ENCODE measurements at regions not wholly inside any gene's neighbourhood (a gene's known extent, or its start where the extent isn't known, plus 50 kb on each side); places are given as distances from the start of the nearest gene placed in this dataset.
A peak's percentile ranks its signal among the peaks of the same experiment; 100 is the strongest.

DNA sequence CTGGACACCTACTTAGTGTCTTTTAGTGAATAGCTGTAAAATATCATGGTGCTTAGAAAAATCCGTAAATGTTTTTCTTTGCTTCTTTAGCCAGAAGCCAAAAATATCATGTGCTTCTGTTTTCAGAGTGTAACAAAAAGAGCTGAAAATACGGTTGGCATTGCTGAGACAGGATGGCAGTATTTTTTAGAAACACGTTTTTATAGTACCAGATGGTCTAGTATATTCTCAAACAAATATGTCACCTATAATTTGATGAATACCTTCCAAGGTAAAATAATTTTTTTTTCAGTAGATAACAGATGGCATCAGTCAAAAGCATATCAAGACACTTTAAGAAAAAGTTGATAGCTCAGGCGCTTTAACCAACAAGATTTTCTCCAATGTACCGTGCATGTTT, 326.6 kb downstream of the PHF14 start:
- Histone ChIP-seq H3K4me1 (ENCODE audit: low read length) (peaks cover 9% of the 10 kb centered on the region; the same call in 1 of the 2 replicates), H3K27me3 (replicated peaks; ENCODE audit: insufficient read depth, low read length) (no peaks in the 10 kb centered on the region), H3K79me2 (ENCODE audit: low read length) (no peaks in the 10 kb centered on the region), H3K4me3 (ENCODE audit: low read length) (no peak overlapping the region), H3K9me2 (replicated peaks; ENCODE audit: insufficient read depth, low read length) (no peaks in the 10 kb centered on the region), H3K9ac (ENCODE audit: low read length) (no peak overlapping the region), H3K4me2 (ENCODE audit: low read depth, low read length) (peak overlapping the region; percentile 14; the same call in 1 of the 2 replicates), H3K9me3 (replicated peaks; ENCODE audit: insufficient read depth, low read length) (no peaks in the 10 kb centered on the region), H3K36me3 (replicated peaks; ENCODE audit: insufficient read depth, low read length) (no peaks in the 10 kb centered on the region), H3K27ac (ENCODE audit: low read length) (peak overlapping the region; percentile 13; the same call in 1 of the 2 replicates), H4K20me1 (ENCODE audit: insufficient read depth, low read length) (no peaks in the 10 kb centered on the region), H3F3A (ENCODE audit: insufficient read depth, low read length) (no peaks in the 10 kb centered on the region; the same call in 1 of the 2 replicates), H2AFZ (ENCODE audit: low read length) (no peak overlapping the region)
- no peak for TF ChIP-seq EZH2 (optimal IDR thresholded peaks at IDR 0.05; ENCODE audit: low read depth, low read length)
- TF ChIP-seq, protein P1, sequence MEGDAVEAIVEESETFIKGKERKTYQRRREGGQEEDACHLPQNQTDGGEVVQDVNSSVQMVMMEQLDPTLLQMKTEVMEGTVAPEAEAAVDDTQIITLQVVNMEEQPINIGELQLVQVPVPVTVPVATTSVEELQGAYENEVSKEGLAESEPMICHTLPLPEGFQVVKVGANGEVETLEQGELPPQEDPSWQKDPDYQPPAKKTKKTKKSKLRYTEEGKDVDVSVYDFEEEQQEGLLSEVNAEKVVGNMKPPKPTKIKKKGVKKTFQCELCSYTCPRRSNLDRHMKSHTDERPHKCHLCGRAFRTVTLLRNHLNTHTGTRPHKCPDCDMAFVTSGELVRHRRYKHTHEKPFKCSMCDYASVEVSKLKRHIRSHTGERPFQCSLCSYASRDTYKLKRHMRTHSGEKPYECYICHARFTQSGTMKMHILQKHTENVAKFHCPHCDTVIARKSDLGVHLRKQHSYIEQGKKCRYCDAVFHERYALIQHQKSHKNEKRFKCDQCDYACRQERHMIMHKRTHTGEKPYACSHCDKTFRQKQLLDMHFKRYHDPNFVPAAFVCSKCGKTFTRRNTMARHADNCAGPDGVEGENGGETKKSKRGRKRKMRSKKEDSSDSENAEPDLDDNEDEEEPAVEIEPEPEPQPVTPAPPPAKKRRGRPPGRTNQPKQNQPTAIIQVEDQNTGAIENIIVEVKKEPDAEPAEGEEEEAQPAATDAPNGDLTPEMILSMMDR (IDR thresholded peaks at IDR 0.05; ENCODE audit: low read length), result no peak
- TF ChIP-seq EZH2phosphoT487 (IDR thresholded peaks at IDR 0.05; ENCODE audit: low read length), result no peak
- no peak for DNase-seq

DNA sequence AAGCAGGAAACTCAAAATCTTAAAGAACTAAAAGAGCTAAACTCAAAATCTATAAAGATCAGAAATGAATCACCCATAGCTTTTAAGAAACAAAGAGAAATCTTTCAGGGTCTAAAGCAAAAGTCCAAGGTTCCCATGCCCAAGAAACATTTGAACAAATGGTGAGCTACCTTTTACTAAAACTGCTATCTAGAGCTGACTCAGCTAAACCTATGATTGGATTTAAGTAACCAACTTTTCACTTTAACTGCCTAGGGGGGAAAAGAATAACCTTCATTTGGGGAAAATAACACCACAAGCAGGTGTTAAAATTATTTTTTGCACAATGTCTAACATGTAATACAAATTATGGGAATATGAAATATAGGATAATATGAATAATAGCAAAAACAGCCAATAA, 328.4 kb downstream of the PHF14 start:
- no peak for DNase-seq
- no peak overlapping the region for H3K4me3 ChIP-seq (ENCODE audit: low read length)
- H3K27me3 ChIP-seq (replicated peaks; ENCODE audit: insufficient read depth, low read length), result no peaks in the 10 kb centered on the region
- H3K9me2 ChIP-seq (replicated peaks; ENCODE audit: insufficient read depth, low read length), result no peaks in the 10 kb centered on the region
- H3K27ac ChIP-seq (ENCODE audit: low read length), result no peak overlapping the region
- H3K36me3 ChIP-seq (replicated peaks; ENCODE audit: insufficient read depth, low read length), result no peaks in the 10 kb centered on the region
- H3K4me2 ChIP-seq (ENCODE audit: low read depth, low read length), result no peak overlapping the region
- H3K4me1 ChIP-seq (ENCODE audit: low read length), result peaks cover 9% of the 10 kb centered on the region; the same call in 1 of the 2 replicates
- no peaks in the 10 kb centered on the region for H3K79me2 ChIP-seq (ENCODE audit: low read length)
- TF ChIP-seq, protein P1 (IDR thresholded peaks at IDR 0.05; ENCODE audit: low read length), result no peak
- TF ChIP-seq EZH2 (optimal IDR thresholded peaks at IDR 0.05; ENCODE audit: low read depth, low read length), result no peak
- TF ChIP-seq EZH2phosphoT487 (IDR thresholded peaks at IDR 0.05; ENCODE audit: low read length), result no peak
- H4K20me1 ChIP-seq (ENCODE audit: insufficient read depth, low read length), result no peaks in the 10 kb centered on the region
- no peaks in the 10 kb centered on the region for H3K9me3 ChIP-seq (replicated peaks; ENCODE audit: insufficient read depth, low read length)
- H3K9ac ChIP-seq (ENCODE audit: low read length), result no peak overlapping the region
- no peaks in the 10 kb centered on the region; the same call in 1 of the 2 replicates for H3F3A ChIP-seq (ENCODE audit: insufficient read depth, low read length)
- H2AFZ ChIP-seq (ENCODE audit: low read length), result no peak overlapping the region

DNA sequence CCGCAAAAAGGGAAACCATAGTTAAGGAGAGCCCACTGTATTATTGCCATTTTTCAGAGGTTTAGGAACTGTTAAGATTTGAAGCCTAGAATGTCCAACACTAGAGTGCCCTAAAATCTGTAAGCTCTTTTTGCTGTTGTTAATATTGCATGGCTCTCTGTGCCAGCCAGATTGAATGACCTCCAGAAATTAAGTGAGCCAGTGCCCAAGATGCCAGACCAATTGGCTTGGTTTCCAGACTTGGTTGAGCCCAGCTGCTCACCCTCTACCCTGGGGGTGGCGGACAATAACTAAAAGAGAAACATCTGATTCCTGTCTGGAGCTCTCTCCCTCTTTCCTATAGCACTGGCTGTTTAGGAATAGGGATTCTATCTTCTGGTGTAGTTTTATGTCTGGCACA, 340.1 kb downstream of the PHF14 start:
- H3K9ac ChIP-seq (ENCODE audit: low read length), result no peak overlapping the region
- H3K9me3 ChIP-seq (replicated peaks; ENCODE audit: insufficient read depth, low read length), result no peaks in the 10 kb centered on the region
- H3K79me2 ChIP-seq (ENCODE audit: low read length), result no peaks in the 10 kb centered on the region
- no peaks in the 10 kb centered on the region for H3K9me2 ChIP-seq (replicated peaks; ENCODE audit: insufficient read depth, low read length)
- H4K20me1 ChIP-seq (ENCODE audit: insufficient read depth, low read length), result no peaks in the 10 kb centered on the region
- TF ChIP-seq, protein P1 (IDR thresholded peaks at IDR 0.05; ENCODE audit: low read length), result no peak
- no peak for TF ChIP-seq EZH2phosphoT487 (IDR thresholded peaks at IDR 0.05; ENCODE audit: low read length)
- no peak for TF ChIP-seq EZH2 (optimal IDR thresholded peaks at IDR 0.05; ENCODE audit: low read depth, low read length)
- no peaks in the 10 kb centered on the region for H3K36me3 ChIP-seq (replicated peaks; ENCODE audit: insufficient read depth, low read length)
- H3K4me2 ChIP-seq (ENCODE audit: low read depth, low read length), result no peak overlapping the region
- DNase-seq, result no peak
- no peak overlapping the region for H2AFZ ChIP-seq (ENCODE audit: low read length)
- peaks cover 11% of the 10 kb centered on the region for H3F3A ChIP-seq (ENCODE audit: insufficient read depth, low read length)
- H3K27me3 ChIP-seq (replicated peaks; ENCODE audit: insufficient read depth, low read length), result peaks cover 22% of the 10 kb centered on the region
- no peak overlapping the region for H3K4me3 ChIP-seq (ENCODE audit: low read length)
- H3K4me1 ChIP-seq (ENCODE audit: low read length), result peaks cover 16% of the 10 kb centered on the region
- H3K27ac ChIP-seq (ENCODE audit: low read length), result no peak overlapping the region
